Inflammatory macrophage (primary cell): ENCODE measurements at regions not wholly inside any gene's neighbourhood (a gene's known extent, or its start where the extent isn't known, plus 50 kb on each side); places are given as distances from the start of the nearest gene placed in this dataset.
"Not testable (repeated sequence)": the region's sequence is repeated elsewhere in the genome, so short reads cannot be mapped to it uniquely, and the experiment has no call there.

Source experiments
- DNase-seq, 2 donors: peaks; one replicate each; pipeline ENCODE4 v3.0.0-alpha.2; 2020 to 2022

- DNase-seq, result no peak
Observed at GRCh38 chr18:27567434-27567833, 382.3 kb upstream of the CHST9 start.

GRCh38 chr18:27564066-27564465, 379.0 kb upstream of the CHST9 start:
- DNase-seq, result no peak

- no peak for DNase-seq
Observed at GRCh38 chr18:27558388-27559155, 373.5 kb upstream of the CHST9 start.

GRCh38 chr18:27556741-27557140, 371.6 kb upstream of the CHST9 start:
- DNase-seq, result no peak

- DNase-seq, result no peak
Observed at GRCh38 chr18:27549335-27550039, 364.4 kb upstream of the CHST9 start.

- no peak for DNase-seq
Observed at GRCh38 chr18:27546991-27547390, 361.9 kb upstream of the CHST9 start.

GRCh38 chr18:27544206-27544605, 359.1 kb upstream of the CHST9 start:
- no peak for DNase-seq

- no peak for DNase-seq
Observed at GRCh38 chr18:27541293-27541692, 356.2 kb upstream of the CHST9 start.

- DNase-seq, result no peak
Observed at GRCh38 chr18:27540111-27540510, 355.0 kb upstream of the CHST9 start.

GRCh38 chr18:27528925-27529521, 343.9 kb upstream of the CHST9 start:
- no peak for DNase-seq

- no peak for DNase-seq
Observed at GRCh38 chr18:27527856-27528255, 342.7 kb upstream of the CHST9 start.

- DNase-seq, result no peak
Observed at GRCh38 chr18:27520401-27520800, 335.3 kb upstream of the CHST9 start.

GRCh38 chr18:27510036-27510633, 325.0 kb upstream of the CHST9 start:
- not testable (repeated sequence) for DNase-seq

- no peak for DNase-seq
Observed at GRCh38 chr18:27501671-27502070, 316.6 kb upstream of the CHST9 start.

GRCh38 chr18:27500531-27500930, 315.4 kb upstream of the CHST9 start:
- DNase-seq, result no peak

GRCh38 chr18:27497246-27497645, 312.1 kb upstream of the CHST9 start:
- no peak for DNase-seq

GRCh38 chr18:27493182-27493581, 308.1 kb upstream of the CHST9 start:
- no peak for DNase-seq

- DNase-seq, result no peak
Observed at GRCh38 chr18:27491772-27492171, 306.7 kb upstream of the CHST9 start.

GRCh38 chr18:27483276-27483675, 298.2 kb upstream of the CHST9 start:
- no peak for DNase-seq

- no peak for DNase-seq
Observed at GRCh38 chr18:27478459-27478858, 293.4 kb upstream of the CHST9 start.

GRCh38 chr18:27473318-27473717, 288.2 kb upstream of the CHST9 start:
- no peak for DNase-seq

- no peak for DNase-seq
Observed at GRCh38 chr18:27467073-27467472, 282.0 kb upstream of the CHST9 start.

- no peak for DNase-seq
Observed at GRCh38 chr18:27461957-27462356, 276.8 kb upstream of the CHST9 start.
